Hematopoietic multipotent progenitor cell treated with erythropoietin and hydrocortisone succinate and interleukin-3 and kit ligand, for 15 days (in vitro differentiated cells): ENCODE measurements at regions not wholly inside any gene's neighbourhood (a gene's known extent, or its start where the extent isn't known, plus 50 kb on each side); places are given as distances from the start of the nearest gene placed in this dataset.

Source experiments
- DNase-seq: peaks from one replicate; pipeline ENCODE4 v3.0.0-alpha.2; 2015; ENCODE audit warnings: low spot score

DNA sequence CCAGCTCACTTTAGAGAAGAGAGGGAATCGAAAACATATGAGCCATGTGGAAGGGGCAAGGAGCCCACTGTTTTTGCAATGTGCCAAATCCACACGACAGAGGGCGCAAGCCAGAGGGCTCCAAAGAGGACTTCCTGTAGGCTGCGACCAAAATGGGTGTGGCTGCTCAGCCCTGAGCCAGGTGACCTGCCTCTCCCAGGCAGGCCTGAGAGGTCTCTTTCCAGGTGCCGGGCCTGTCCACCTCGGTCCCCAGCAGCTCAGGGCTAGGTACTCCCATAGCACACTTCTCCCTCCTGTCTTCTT, 153.8 kb downstream of the TTC32 start:
- no peak for DNase-seq

- DNase-seq = no peak
Measured at GRCh38 chr2:19747310-19748072, 154.3 kb downstream of the TTC32 start.

GRCh38 chr2:19746611-19747309, 155.0 kb downstream of the TTC32 start:
- no peak for DNase-seq

GRCh38 chr2:19746137-19746600, 155.6 kb downstream of the TTC32 start:
- DNase-seq = no peak

- DNase-seq = no peak
Measured at GRCh38 chr2:19745318-19746136, 156.3 kb downstream of the TTC32 start.

DNA sequence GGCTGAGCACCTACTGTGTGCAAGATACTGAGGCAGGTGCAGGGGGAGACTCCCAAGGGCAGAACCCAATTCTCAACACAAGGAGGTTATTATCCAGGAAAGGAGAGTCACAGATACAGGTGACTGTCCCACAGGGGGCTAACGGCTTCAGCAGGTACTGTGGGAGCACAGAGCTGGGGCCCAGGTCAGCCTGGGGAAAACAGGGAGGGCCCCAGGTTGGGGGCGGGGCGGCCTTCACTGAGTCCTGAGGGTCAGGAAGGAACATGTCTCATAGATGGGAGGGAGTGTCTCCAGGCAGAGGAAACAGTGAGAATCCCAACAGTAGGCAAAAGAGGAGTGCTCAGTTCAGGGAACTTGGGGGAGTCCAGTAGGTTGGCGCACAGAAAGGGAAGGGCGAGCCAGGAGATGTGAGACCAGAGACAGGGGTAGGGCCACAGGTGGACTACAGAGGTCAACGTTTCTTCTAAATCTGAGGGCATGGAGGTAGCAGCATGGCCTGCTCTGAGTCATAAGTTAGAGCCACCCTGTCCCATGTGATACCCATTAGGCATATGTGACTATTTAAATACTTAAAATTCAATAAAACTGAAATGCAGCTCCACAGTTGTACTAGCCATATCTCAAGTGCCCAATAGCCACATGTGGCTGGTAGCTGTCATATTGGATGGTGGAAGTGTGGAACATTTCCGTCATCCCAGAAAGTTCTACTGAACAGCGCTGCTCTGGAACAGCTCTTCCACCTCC, 157.2 kb downstream of the TTC32 start:
- DNase-seq = no peak

GRCh38 chr2:19743641-19744040, 158.1 kb downstream of the TTC32 start:
- DNase-seq = no peak

- DNase-seq = no peak
Measured at GRCh38 chr2:19742872-19743271, 158.9 kb downstream of the TTC32 start.

DNA sequence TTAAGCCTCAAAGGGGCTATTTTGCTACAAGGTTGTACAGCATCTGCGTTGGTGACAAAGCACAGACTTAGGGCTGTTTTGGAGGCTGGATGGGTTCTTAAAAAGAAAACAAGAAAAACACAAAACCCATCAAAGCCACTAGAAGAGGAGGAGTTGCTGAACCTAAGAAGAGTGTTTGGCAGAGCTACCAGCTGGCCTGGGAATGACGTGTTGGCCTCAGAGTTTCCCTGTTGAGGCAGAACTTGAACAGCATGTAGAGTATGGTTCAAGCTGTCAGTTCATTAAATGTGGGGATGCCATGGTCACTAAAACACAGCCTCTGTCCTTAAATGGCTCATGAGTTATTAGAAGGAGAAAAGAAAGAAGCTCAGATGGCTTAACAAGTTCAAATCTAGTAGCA, 162.5 kb downstream of the TTC32 start:
- DNase-seq = no peak

DNA sequence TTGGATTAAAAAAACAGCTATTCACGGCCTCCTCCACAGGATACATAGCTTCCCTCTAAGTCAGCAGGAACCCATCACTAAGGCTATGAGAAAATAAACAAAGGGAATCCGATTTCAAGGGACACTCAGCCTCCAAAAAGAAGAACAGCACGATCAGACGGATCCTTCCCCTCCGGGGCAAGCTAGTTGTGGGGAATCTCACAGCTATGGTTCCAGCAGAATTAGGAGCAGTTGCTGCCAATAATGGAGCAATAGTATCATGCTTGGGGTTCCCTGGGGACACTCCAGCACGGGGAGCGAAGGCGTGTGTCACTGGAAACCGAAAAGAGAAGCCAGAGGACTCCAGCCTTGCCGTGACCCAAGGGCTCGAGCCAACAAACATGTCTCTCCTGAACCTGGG, 163.1 kb downstream of the TTC32 start:
- DNase-seq = no peak

DNA sequence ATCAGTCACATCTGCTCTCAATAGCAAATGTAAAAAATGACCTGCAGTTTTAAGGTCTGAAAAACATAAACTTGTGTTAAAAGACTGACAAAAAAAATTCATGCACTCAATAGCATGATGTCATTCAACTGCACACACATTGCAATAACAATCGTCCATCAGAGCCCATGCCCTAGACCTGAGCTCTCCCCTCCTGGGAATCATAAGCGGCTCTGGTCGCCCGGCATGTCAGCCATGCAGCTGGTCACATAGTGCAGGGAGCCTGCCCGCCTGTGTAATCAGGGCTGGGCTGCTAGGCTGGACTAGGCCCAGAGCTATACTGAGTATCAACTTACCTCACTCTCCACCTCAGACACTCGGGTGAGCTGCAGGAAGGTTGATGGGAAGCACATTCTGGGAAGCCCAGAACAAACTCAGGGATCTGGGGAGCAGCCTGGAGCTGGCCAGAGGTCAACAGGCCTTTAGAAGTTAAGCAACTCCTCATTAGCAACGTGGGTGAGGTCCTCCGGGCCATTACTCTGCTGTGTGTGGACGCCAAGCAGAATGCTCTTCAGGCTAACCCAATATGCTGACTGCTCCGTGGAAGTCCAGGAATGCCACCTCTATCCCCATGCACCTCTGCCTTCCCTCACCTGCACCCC, 165.5 kb downstream of the TTC32 start:
- DNase-seq = no peak

DNA sequence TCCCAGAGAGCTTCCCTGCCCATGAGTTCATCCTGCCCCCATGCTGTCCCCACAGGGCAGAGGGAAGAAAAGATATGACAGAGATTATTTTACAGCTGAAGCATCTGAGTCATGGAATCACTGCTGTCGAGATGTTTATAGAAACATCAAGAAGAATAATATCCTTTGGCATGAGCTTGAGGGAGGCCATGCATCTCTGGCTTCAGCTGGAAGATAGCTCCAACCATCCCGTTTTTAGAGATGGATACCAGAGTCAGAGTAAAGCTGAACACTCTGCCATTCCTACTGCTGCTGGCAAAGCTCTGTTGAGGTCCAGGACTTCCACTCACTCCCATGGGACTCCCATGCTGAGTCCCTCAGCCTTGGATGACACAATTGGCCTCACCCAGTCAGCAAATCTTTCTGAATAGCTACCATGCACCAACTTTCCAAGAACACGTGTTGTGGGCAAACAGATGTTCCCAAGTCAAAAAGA, 167.8 kb downstream of the TTC32 start:
- no peak for DNase-seq

DNA sequence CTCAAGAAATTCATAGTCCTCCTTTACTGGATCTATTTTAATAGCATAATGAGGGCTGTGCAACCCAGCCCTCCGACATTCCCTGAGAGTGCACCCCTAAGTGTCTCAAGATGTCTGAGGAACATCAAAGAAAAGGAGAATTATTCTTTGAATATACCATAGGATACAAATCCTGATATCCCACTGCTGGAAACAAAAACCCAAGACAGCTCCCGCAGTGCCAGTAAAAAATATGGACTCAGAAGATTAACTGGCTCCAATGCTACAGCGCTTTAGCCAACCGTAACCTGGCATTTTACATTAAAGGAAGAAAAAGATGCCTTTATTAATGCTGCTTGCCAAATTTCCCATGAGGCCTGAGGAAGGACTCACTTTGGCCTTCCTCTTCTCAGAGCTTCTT, 168.4 kb downstream of the TTC32 start:
- no peak for DNase-seq

DNA sequence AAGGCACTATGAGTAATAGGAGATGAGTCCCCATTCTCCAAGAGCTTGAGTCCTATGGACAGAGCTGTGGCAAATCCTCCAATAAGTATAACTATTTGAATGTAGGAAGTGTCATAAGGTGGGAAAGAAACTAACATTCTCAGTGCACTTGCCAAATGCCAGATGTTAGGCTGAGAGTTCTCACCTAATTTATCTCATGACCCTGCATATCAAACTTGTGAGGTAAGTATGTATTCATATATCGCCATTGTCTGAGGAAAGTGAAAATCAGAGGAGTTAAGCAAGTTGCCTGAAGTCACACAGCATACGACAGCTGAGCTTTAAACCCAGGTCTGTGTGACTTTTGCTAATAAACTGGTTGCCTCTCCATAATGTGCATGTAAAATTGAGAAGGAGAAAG, 169.5 kb downstream of the TTC32 start:
- DNase-seq = no peak

GRCh38 chr2:19731515-19731914, 170.3 kb downstream of the TTC32 start:
- DNase-seq = no peak

DNA sequence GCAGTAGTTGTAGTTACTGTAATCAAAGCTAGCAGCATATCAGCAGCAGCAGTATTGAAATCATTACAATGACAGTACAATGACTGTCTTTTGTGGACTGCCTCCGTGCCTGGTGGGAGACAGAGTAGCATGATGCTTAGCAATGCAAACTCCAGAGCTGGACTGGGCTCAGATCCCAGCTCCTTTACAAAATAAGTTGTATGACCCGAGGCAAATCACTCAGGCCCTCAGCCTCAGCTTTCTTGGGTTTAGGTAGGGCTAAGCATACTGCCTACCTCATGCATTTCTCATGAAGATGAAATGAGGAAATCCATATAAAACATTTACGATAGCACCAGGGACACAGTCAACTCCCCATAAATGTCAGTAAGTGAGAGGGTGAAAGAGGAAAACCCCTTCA, 170.7 kb downstream of the TTC32 start:
- no peak for DNase-seq

DNA sequence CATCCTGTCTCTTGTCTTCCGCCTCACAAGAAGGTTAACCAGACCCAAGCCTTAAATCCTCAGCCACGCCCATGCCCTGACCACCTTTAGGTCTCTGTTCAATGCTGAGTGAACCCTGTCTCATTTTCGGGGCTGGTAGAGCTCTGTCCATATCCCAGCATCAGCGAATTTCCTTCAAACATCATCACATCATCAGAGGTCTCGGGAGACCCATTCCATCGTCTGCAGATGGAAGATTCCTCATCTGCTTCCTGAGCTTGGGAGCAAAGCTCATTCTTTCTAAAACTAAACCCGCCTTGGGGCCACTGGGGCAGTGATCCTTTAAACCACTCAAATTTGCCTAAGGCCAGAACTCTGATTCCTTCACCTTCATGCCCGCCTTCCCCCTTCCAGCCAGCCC, 173.7 kb downstream of the TTC32 start:
- DNase-seq = no peak

DNA sequence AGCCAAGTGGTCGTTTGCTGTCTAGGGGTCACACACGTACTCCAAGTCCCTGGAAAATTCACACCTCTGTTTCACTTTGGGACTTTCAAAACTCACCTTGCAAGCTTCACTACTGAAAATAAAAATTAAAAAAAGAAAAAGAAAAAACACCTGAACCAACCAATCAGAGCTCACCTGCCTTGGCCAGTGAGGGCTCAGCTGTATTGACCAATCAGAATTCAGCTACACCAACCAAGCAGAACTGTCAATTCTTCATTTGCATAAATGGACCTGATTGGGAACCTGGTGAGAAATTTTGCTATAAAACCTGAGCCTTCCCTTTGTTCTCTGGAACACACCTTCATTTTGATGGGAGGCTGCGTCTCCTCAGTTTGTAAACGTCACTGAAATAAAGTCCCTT, 176.4 kb downstream of the TTC32 start:
- DNase-seq = no peak

DNA sequence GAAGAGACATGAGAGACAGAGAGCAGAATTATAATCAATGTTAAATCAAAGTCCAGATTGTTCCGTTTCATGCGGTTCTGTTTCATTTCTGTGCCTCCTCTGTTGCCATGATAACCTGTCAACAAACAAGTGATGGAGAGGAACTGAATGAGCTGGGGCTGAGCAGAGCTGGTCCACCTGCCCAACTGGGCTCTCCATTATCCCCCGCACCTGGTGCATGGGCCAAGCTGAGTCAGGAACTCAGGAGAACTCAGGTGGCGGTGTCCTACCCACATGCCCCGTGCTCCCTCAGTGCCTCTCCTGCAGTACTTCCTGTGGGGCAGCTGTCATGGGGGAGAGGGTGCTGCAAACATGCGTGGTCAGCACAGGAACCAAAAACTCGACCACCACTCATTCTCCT, 178.8 kb downstream of the TTC32 start:
- DNase-seq = no peak

GRCh38 chr2:19722531-19722971, 179.2 kb downstream of the TTC32 start:
- no peak for DNase-seq

DNA sequence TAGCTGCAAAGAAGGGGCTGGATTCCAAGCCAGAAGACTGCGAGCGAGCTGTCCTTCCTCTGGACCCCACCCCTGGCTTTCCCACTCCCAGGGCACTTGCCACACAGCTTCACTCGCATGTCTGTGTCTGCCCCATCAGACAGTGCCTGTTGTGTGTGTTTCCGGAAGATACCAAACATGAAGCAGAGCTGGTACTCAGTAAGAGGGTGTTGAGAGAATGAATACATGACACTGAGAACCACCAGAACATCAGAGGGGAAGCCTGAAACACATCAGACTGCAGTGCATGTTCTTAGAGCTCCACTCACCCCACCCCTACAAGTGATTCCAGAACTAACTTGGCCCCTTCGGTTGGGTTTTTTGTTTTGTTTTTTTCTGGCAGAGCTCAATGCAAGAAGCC, 181.5 kb downstream of the TTC32 start:
- DNase-seq = no peak

GRCh38 chr2:19719540-19719939, 182.2 kb downstream of the TTC32 start:
- no peak for DNase-seq
